ENCODE measurements at regions not wholly inside any gene's neighbourhood (a gene's known extent, or its start where the extent isn't known, plus 50 kb on each side); places are given as distances from the start of the nearest gene placed in this dataset.

GRCh38 chr12:24381790-24382189 is 432.3 kb upstream of the SOX5 start:
- WGBS, 5 donors = 83 to 91% (median 87%) methylated on average over 3 of the region's 3 CpGs

GRCh38 chr12:24379861-24380521 is 430.5 kb upstream of the SOX5 start:
- 86 to 92% (median 90%) methylated on average over 5 of the region's 5 CpGs for WGBS, 5 donors
- intact Hi-C loops (cut with DNase I; ENCODE audit: low total_unique reads) = no loop called here
- Histone ChIP-seq H3K36me3 (no peaks in the 10 kb centered on the region), H3K9me3 (no peaks in the 10 kb centered on the region), H3K4me1 (peaks cover 0 to 5% (median 0%) of the 10 kb centered on the region in 6 donors), H3K27me3 (replicated peaks in 1 of 7) (no peaks in the 10 kb centered on the region), H3K27ac (no peak overlapping the region), H3K4me3 (no peak overlapping the region)
- TF ChIP-seq POLR2A (IDR thresholded peaks at IDR 0.05) (no peak), POLR2AphosphoS5 (IDR thresholded peaks at IDR 0.05) (no peak), CTCF (IDR thresholded peaks at IDR 0.05 in 8 of 11, conservative IDR thresholded peaks at IDR 0.05 in 3 of 11) (no peak)
- DNase-seq = no peak

More at GRCh38 chr12:24381790-24382189, 432.3 kb upstream of the SOX5 start:
- no peaks in the 10 kb centered on the region for H3K9me3 ChIP-seq
- H3K36me3 ChIP-seq = no peaks in the 10 kb centered on the region
- intact Hi-C loops (cut with DNase I; ENCODE audit: low total_unique reads) = no loop called here
- DNase-seq = no peak
- no peaks in the 10 kb centered on the region for H3K27me3 ChIP-seq (replicated peaks in 1 of 7)
- no peak overlapping the region for H3K27ac ChIP-seq
- no peak overlapping the region for H3K4me3 ChIP-seq
- peaks cover 0 to 5% (median 0%) of the 10 kb centered on the region in 6 donors for H3K4me1 ChIP-seq
- no peak for TF ChIP-seq POLR2A (IDR thresholded peaks at IDR 0.05)
- no peak for TF ChIP-seq CTCF (IDR thresholded peaks at IDR 0.05 in 8 of 11, conservative IDR thresholded peaks at IDR 0.05 in 3 of 11)
- no peak for TF ChIP-seq POLR2AphosphoS5 (IDR thresholded peaks at IDR 0.05)

GRCh38 chr12:24379433-24379832 is 430.0 kb upstream of the SOX5 start:
- 58 to 72% (median 68%) methylated on average over 3 of the region's 3 CpGs for WGBS, 5 donors

More at GRCh38 chr12:24379433-24379832, 430.0 kb upstream of the SOX5 start:
- TF ChIP-seq POLR2AphosphoS5 (IDR thresholded peaks at IDR 0.05) (no peak), POLR2A (IDR thresholded peaks at IDR 0.05) (no peak), CTCF (IDR thresholded peaks at IDR 0.05 in 8 of 11, conservative IDR thresholded peaks at IDR 0.05 in 3 of 11) (no peak)
- intact Hi-C loops (cut with DNase I; ENCODE audit: low total_unique reads) = no loop called here
- Histone ChIP-seq H3K4me1 (peaks cover 0 to 5% (median 0%) of the 10 kb centered on the region in 6 donors), H3K4me3 (no peak overlapping the region), H3K27me3 (replicated peaks in 1 of 7) (no peaks in the 10 kb centered on the region), H3K9me3 (no peaks in the 10 kb centered on the region), H3K27ac (peak overlapping the region in 1 of 8 donors; percentile 49), H3K36me3 (no peaks in the 10 kb centered on the region)
- no peak for DNase-seq

All from spleen (tissue), 11 donors.